Left cardiac atrium (tissue), 4 donors: ENCODE measurements at regions not wholly inside any gene's neighbourhood (a gene's known extent, or its start where the extent isn't known, plus 50 kb on each side); places are given as distances from the start of the nearest gene placed in this dataset.
A peak's percentile ranks its signal among the peaks of the same experiment; 100 is the strongest.
"Not testable (repeated sequence)": the region's sequence is repeated elsewhere in the genome, so short reads cannot be mapped to it uniquely, and the experiment has no call there.

Experiments used
- ATAC-seq, 2 donors: fragments of 200-7000 bp; cut with Tn5 transposase; one replicate each; pipeline ENCODE4 v1.9.1; 2020; ENCODE audit warnings: mild to moderate bottlenecking in 2 of 2, moderate library complexity in 2 of 2
- DNase-seq: peaks from one replicate; pipeline ENCODE4 v3.0.0-alpha.2; 2020
- intact Hi-C, 2 donors: fragments of 100-400 bp; cut with DNase I; formaldehyde crosslinking; loops; one replicate each; pipeline versions ENCODE4 v1.14.1 to v1.15.1; 2022 to 2023
- donor health status: DM: no; HTN: yes; CAD: no.
- donor health status: DM: no; HTN: yes; CAD: no; lungs with severe emphysema.
- donor health status: DM: yes; HTN: yes; CAD: no.
- donor health status: Dilated cardiomyopathy.

GRCh38 chr2:17058772-17059402 lies 393.3 kb upstream of the CYRIA start:
- intact Hi-C loops, result no loop called here
- no peak for DNase-seq
- ATAC-seq, result peak; percentile 55 to 61

- DNase-seq (no peak), ATAC-seq (no peak)
- intact Hi-C loops, result no loop called here
These were observed 391.7 kb upstream of the CYRIA start for GRCh38 chr2:17057109-17058017.

- intact Hi-C loops, result no loop called here
- DNase-seq (no peak), ATAC-seq (no peak)
These were observed 390.6 kb upstream of the CYRIA start for GRCh38 chr2:17056236-17056635.

- intact Hi-C loops, result no loop called here
- no peak for ATAC-seq
These were observed 386.4 kb upstream of the CYRIA start for GRCh38 chr2:17052001-17052400.

GRCh38 chr2:17051538-17051937 lies 385.9 kb upstream of the CYRIA start:
- intact Hi-C loops, result no loop called here
- ATAC-seq (no peak), DNase-seq (no peak)

More at GRCh38 chr2:17052001-17052400, 386.4 kb upstream of the CYRIA start:
- DNase-seq, result no peak

GRCh38 chr2:17043173-17043572 lies 377.5 kb upstream of the CYRIA start:
- DNase-seq, result no peak
- no peak for ATAC-seq
- intact Hi-C loops, result no loop called here

GRCh38 chr2:17036361-17036760 lies 370.7 kb upstream of the CYRIA start:
- no peak for ATAC-seq
- no peak for DNase-seq
- intact Hi-C loops, result no loop called here

GRCh38 chr2:17035010-17035409 lies 369.4 kb upstream of the CYRIA start:
- ATAC-seq (no peak), DNase-seq (no peak)
- intact Hi-C loops, result no loop called here

- intact Hi-C loops, result no loop called here
- DNase-seq (no peak), ATAC-seq (no peak)
These were observed 364.4 kb upstream of the CYRIA start for GRCh38 chr2:17030047-17030446.

- intact Hi-C loops, result no loop called here
- ATAC-seq (no peak), DNase-seq (no peak)
These were observed 346.7 kb upstream of the CYRIA start for GRCh38 chr2:17012297-17012696.

- DNase-seq (no peak), ATAC-seq (no peak)
- intact Hi-C loops, result no loop called here
These were observed 344.5 kb upstream of the CYRIA start for GRCh38 chr2:17010104-17010503.

GRCh38 chr2:17000184-17000482 lies 334.5 kb upstream of the CYRIA start:
- no peak for ATAC-seq
- intact Hi-C loops, result no loop called here

GRCh38 chr2:16999347-17000183 lies 333.9 kb upstream of the CYRIA start:
- DNase-seq (no peak), ATAC-seq (no peak)
- intact Hi-C loops, result no loop called here

More at GRCh38 chr2:17000184-17000482, 334.5 kb upstream of the CYRIA start:
- no peak for DNase-seq

- ATAC-seq, result no peak
- no peak for DNase-seq
- intact Hi-C loops, result no loop called here
These were observed 312.7 kb upstream of the CYRIA start for GRCh38 chr2:16978301-16978700.

- ATAC-seq, result no peak
- intact Hi-C loops, result no loop called here
- no peak for DNase-seq
These were observed 309.1 kb upstream of the CYRIA start for GRCh38 chr2:16974688-16975087.

- intact Hi-C loops, result no loop called here
- ATAC-seq, result no peak
- no peak for DNase-seq
These were observed 308.1 kb upstream of the CYRIA start for GRCh38 chr2:16973586-16974286.

GRCh38 chr2:16972276-16972675 lies 306.6 kb upstream of the CYRIA start:
- no peak for ATAC-seq
- DNase-seq, result no peak
- intact Hi-C loops, result no loop called here

GRCh38 chr2:16971722-16972234 lies 306.1 kb upstream of the CYRIA start:
- ATAC-seq, result no peak
- DNase-seq, result no peak
- intact Hi-C loops, result no loop called here

GRCh38 chr2:16970948-16971347 lies 305.3 kb upstream of the CYRIA start:
- intact Hi-C loops, DNase-seq: not testable (repeated sequence)

More at GRCh38 chr2:16970948-16971347, 305.3 kb upstream of the CYRIA start:
- not testable (repeated sequence) for ATAC-seq
